CD4-positive, alpha-beta T cell (primary cell): ENCODE measurements at regions not wholly inside any gene's neighbourhood (a gene's known extent, or its start where the extent isn't known, plus 50 kb on each side); places are given as distances from the start of the nearest gene placed in this dataset.

Experiments
- ATAC-seq: fragments of 200-7000 bp; cut with Tn5 transposase; one replicate; pipeline ENCODE4 v1.10.0; 2022; ENCODE audit warnings: mild to moderate bottlenecking; ENCODE audit not compliant: poor library complexity
- CTCF ChIA-PET: fragments of 350-600 bp; sonication (Branson Sonifier 250); formaldehyde crosslinking; loops from one replicate; lab custom pipeline; 2021; ENCODE audit warnings: antibody characterized with exemption, inconsistent platforms; lab: Charles Lee
- POLR2A ChIA-PET: fragments of 350-600 bp; sonication (Branson Sonifier 250); formaldehyde crosslinking; loops from one replicate; lab custom pipeline; 2021; ENCODE audit warnings: antibody characterized with exemption, inconsistent platforms; lab: Charles Lee
- DNase-seq, 14 experiments: peaks; one replicate each; pipeline ENCODE4 v3.0.0-alpha.2; 2013 to 2020; ENCODE audit warnings: mixed read lengths in 2 of 14
- H3K27ac ChIP-seq, 2 donors: one replicate each; pipeline versions ENCODE4 v1.5.1 to v1.7.0; 2013; ENCODE audit warnings: low read length in 2 of 2, low read depth in 1 of 2, mild to moderate bottlenecking in 1 of 2
- H3K27me3 ChIP-seq, 2 experiments: 1 replicate in 1 of 2; 2 replicates in 1 of 2; pipeline versions ENCODE4 v1.6.1 to v1.7.0; 2013; ENCODE audit warnings: low read length in 2 of 2, control low read depth in 1 of 2, mild to moderate bottlenecking in 1 of 2, moderate library complexity in 1 of 2; ENCODE audit not compliant: insufficient read depth in 2 of 2, control insufficient read depth in 1 of 2
- H3K36me3 ChIP-seq: one replicate; pipeline ENCODE4 v1.6.1; 2013; ENCODE audit warnings: low read length, control low read depth; ENCODE audit not compliant: insufficient read depth
- H3K4me1 ChIP-seq: one replicate; pipeline ENCODE4 v1.6.1; 2013; ENCODE audit warnings: low read length, control low read depth; ENCODE audit not compliant: insufficient read depth
- H3K4me3 ChIP-seq: one replicate; pipeline ENCODE4 v1.5.1; 2013; ENCODE audit warnings: mild to moderate bottlenecking, low read length, moderate library complexity
- H3K9me3 ChIP-seq, 2 experiments: 1 replicate in 1 of 2; 2 replicates in 1 of 2; pipeline versions ENCODE4 v1.6.1 to v1.7.0; 2013; ENCODE audit warnings: low read length in 2 of 2, mild to moderate bottlenecking in 2 of 2, control low read depth in 1 of 2, moderate library complexity in 1 of 2; ENCODE audit not compliant: control insufficient read depth in 1 of 2, insufficient read depth in 1 of 2
- H3K27ac Mint-ChIP-seq: one replicate; pipeline ENCODE4 v1.8.0; 2020; ENCODE audit warnings: mixed read lengths
- H3K27me3 Mint-ChIP-seq: one replicate; pipeline ENCODE4 v1.8.0; 2021; ENCODE audit warnings: mixed read lengths
- H3K36me3 Mint-ChIP-seq: one replicate; pipeline ENCODE4 v1.8.0; 2021; ENCODE audit warnings: low read depth, mixed read lengths
- H3K4me1 Mint-ChIP-seq: one replicate; pipeline ENCODE4 v1.8.0; 2021; ENCODE audit warnings: low read depth, mixed read lengths
- H3K4me3 Mint-ChIP-seq: one replicate; pipeline ENCODE4 v1.8.0; 2020; ENCODE audit warnings: mild to moderate bottlenecking, mixed read lengths
- H3K9me3 Mint-ChIP-seq: one replicate; pipeline ENCODE4 v1.8.0; 2020; ENCODE audit warnings: mixed read lengths
- CTCF ChIP-seq: fragments of 200-600 bp; IDR thresholded peaks from one replicate; pipeline ENCODE4 v1.8.0; 2022; ENCODE audit warnings: antibody characterized with exemption, mild to moderate bottlenecking
- intact Hi-C, 2 experiments: fragments of 100-400 bp; cut with DNase I in 1 of 2; cut with micrococcal nuclease in 1 of 2; formaldehyde crosslinking; loops; one replicate each; pipeline versions ENCODE4 v1.15.1 to v1.9.0; 2023 to 2025; cut with DNase I, micrococcal nuclease

GRCh38 chr6:77535172-77535571 lies 71.9 kb upstream of the HTR1B start:
- Histone ChIP-seq H3K4me3 (no peak overlapping the region), H3K27ac (no peak overlapping the region), H3K9me3 (no peaks in the 10 kb centered on the region), H3K36me3 (no peaks in the 10 kb centered on the region), H3K27me3 (no peaks in the 10 kb centered on the region), H3K4me1 (no peaks in the 10 kb centered on the region)
- Mint-ChIP-seq H3K27me3 (no peaks in the 10 kb centered on the region), H3K9me3 (peaks cover 13% of the 10 kb centered on the region), H3K27ac (no peak overlapping the region), H3K4me3 (no peak overlapping the region), H3K4me1 (no peaks in the 10 kb centered on the region), H3K36me3 (no peaks in the 10 kb centered on the region)
- ChIA-PET CTCF (no interaction called here), POLR2A (no interaction called here)
- DNase-seq = no peak
- no peak for ATAC-seq
- TF ChIP-seq CTCF = no peak
- intact Hi-C loops = no loop called here

- no peak overlapping the region for H3K4me3 Mint-ChIP-seq
- DNase-seq (no peak), ATAC-seq (no peak)
- ChIA-PET POLR2A (no interaction called here), CTCF (no interaction called here)
- no peaks in the 10 kb centered on the region for H3K4me1 Mint-ChIP-seq
- H3K27me3 ChIP-seq = no peaks in the 10 kb centered on the region
- H3K4me3 ChIP-seq = no peak overlapping the region
- no peak overlapping the region for H3K27ac Mint-ChIP-seq
- intact Hi-C loops = no loop called here
- no peaks in the 10 kb centered on the region for H3K27me3 Mint-ChIP-seq
- no peaks in the 10 kb centered on the region for H3K4me1 ChIP-seq
- no peak overlapping the region for H3K27ac ChIP-seq
- TF ChIP-seq CTCF = no peak
- H3K9me3 Mint-ChIP-seq = peaks cover 13% of the 10 kb centered on the region
- no peaks in the 10 kb centered on the region for H3K36me3 Mint-ChIP-seq
- H3K9me3 ChIP-seq = no peaks in the 10 kb centered on the region
- no peaks in the 10 kb centered on the region for H3K36me3 ChIP-seq
These were observed 73.4 kb upstream of the HTR1B start for GRCh38 chr6:77536701-77537100.

- POLR2A ChIA-PET = no interaction called here
These were observed 80.3 kb upstream of the HTR1B start for GRCh38 chr6:77543601-77544000.

More at GRCh38 chr6:77543601-77544000, 80.3 kb upstream of the HTR1B start:
- Mint-ChIP-seq H3K4me3 (no peak overlapping the region), H3K27ac (no peak overlapping the region), H3K4me1 (no peaks in the 10 kb centered on the region), H3K36me3 (no peaks in the 10 kb centered on the region), H3K9me3 (peaks cover 5% of the 10 kb centered on the region), H3K27me3 (no peaks in the 10 kb centered on the region)
- ATAC-seq (no peak), DNase-seq (no peak)
- Histone ChIP-seq H3K27ac (no peak overlapping the region), H3K27me3 (no peaks in the 10 kb centered on the region), H3K9me3 (no peaks in the 10 kb centered on the region), H3K36me3 (no peaks in the 10 kb centered on the region), H3K4me3 (no peak overlapping the region), H3K4me1 (no peaks in the 10 kb centered on the region)
- intact Hi-C loops = no loop called here
- CTCF ChIA-PET = no interaction called here
- no peak for TF ChIP-seq CTCF
